Brain microvascular endothelial cell (primary cell): ENCODE measurements at regions not wholly inside any gene's neighbourhood (a gene's known extent, or its start where the extent isn't known, plus 50 kb on each side); places are given as distances from the start of the nearest gene placed in this dataset.

Source experiments
- DNase-seq: peaks from one replicate; pipeline ENCODE4 v3.0.0-alpha.2; 2020
- H3K27ac ChIP-seq: fragments of 250-450 bp; sonication (Bioruptor Pico); 2 replicates; pipeline ENCODE4 v1.5.1; 2020; ENCODE audit warnings: mild to moderate bottlenecking, moderate library complexity
- H3K27me3 ChIP-seq: fragments of 250-450 bp; sonication (Bioruptor Pico); replicated peaks from 2 replicates; pipeline ENCODE4 v1.5.1; 2020; ENCODE audit warnings: mild to moderate bottlenecking
- H3K36me3 ChIP-seq: fragments of 250-450 bp; sonication (Bioruptor Pico); replicated peaks from 2 replicates; pipeline ENCODE4 v1.5.1; 2020; ENCODE audit warnings: mild to moderate bottlenecking
- H3K4me3 ChIP-seq: 2 replicates; pipeline ENCODE4 v1.5.1; 2011; ENCODE audit warnings: low read depth, mild to moderate bottlenecking, control low read depth, low read length, moderate library complexity
- CTCF ChIP-seq: IDR thresholded peaks from 2 replicates; pipeline ENCODE4 v1.5.1; 2011; ENCODE audit warnings: low read depth, mild to moderate bottlenecking, moderate library complexity, low read length, control low read depth, inconsistent platforms; ENCODE audit errors: missing control alignments
- in situ Hi-C: cut with HindIII; loops from 2 replicates; pipeline ENCODE4 v1.10.0; 2017; ENCODE audit warnings: low sequenced_read_pairs, low pct_ligation_motif_present

- H3K4me3 ChIP-seq, result no peak overlapping the region
- no peak overlapping the region for H3K27ac ChIP-seq
- in situ Hi-C loops, result no loop called here
- no peaks in the 10 kb centered on the region for H3K36me3 ChIP-seq
- no peak for DNase-seq
- no peak for TF ChIP-seq CTCF
- H3K27me3 ChIP-seq, result no peaks in the 10 kb centered on the region
These were observed 110.5 kb upstream of the KLF7 start for GRCh38 chr2:207276248-207276647.

GRCh38 chr2:207276858-207277257 is 111.1 kb upstream of the KLF7 start:
- no peak for DNase-seq
- Histone ChIP-seq H3K4me3 (no peak overlapping the region), H3K36me3 (no peaks in the 10 kb centered on the region), H3K27ac (no peak overlapping the region), H3K27me3 (no peaks in the 10 kb centered on the region)
- in situ Hi-C loops, result no loop called here
- TF ChIP-seq CTCF, result no peak

GRCh38 chr2:207279520-207279919 is 113.8 kb upstream of the KLF7 start:
- in situ Hi-C loops, result no loop called here
- no peak for DNase-seq
- no peaks in the 10 kb centered on the region for H3K27me3 ChIP-seq
- H3K36me3 ChIP-seq, result no peaks in the 10 kb centered on the region
- no peak overlapping the region for H3K4me3 ChIP-seq
- H3K27ac ChIP-seq, result no peak overlapping the region
- no peak for TF ChIP-seq CTCF

GRCh38 chr2:207281436-207281835 is 115.7 kb upstream of the KLF7 start:
- H3K36me3 ChIP-seq, result no peaks in the 10 kb centered on the region
- no peak for TF ChIP-seq CTCF
- no peaks in the 10 kb centered on the region for H3K27me3 ChIP-seq
- no peak overlapping the region for H3K27ac ChIP-seq
- in situ Hi-C loops, result no loop called here
- H3K4me3 ChIP-seq, result no peak overlapping the region
- DNase-seq, result no peak

GRCh38 chr2:207282916-207283315 is 117.2 kb upstream of the KLF7 start:
- DNase-seq, result no peak
- Histone ChIP-seq H3K27me3 (no peaks in the 10 kb centered on the region), H3K4me3 (no peak overlapping the region), H3K27ac (no peak overlapping the region), H3K36me3 (no peaks in the 10 kb centered on the region)
- TF ChIP-seq CTCF, result no peak
- in situ Hi-C loops, result no loop called here

- peak; percentile 47 for TF ChIP-seq CTCF
- no peak for DNase-seq
- Histone ChIP-seq H3K27me3 (no peaks in the 10 kb centered on the region), H3K36me3 (no peaks in the 10 kb centered on the region), H3K4me3 (no peak overlapping the region), H3K27ac (no peak overlapping the region)
- in situ Hi-C loops, result no loop called here
These were observed 117.6 kb upstream of the KLF7 start for GRCh38 chr2:207283356-207283755.
